Activated CD4-positive, alpha-beta T cell treated with anti-CD3 and anti-CD28 coated beads, Interleukin-2, amount 50 U/mL, for 48 hours (primary cell): ENCODE measurements at regions not wholly inside any gene's neighbourhood (a gene's known extent, or its start where the extent isn't known, plus 50 kb on each side); places are given as distances from the start of the nearest gene placed in this dataset.

ENCODE experiments used
- DNase-seq, 2 experiments: peaks; one replicate each; pipeline ENCODE4 v3.0.0-alpha.2; 2020

- no peak for DNase-seq
Measured at GRCh38 chr10:36195364-36195763, 553.3 kb upstream of the FZD8 start.

GRCh38 chr10:36194276-36194675, 552.2 kb upstream of the FZD8 start:
- no peak for DNase-seq

- DNase-seq, result no peak
Measured at GRCh38 chr10:36191009-36191408, 548.9 kb upstream of the FZD8 start.

DNA sequence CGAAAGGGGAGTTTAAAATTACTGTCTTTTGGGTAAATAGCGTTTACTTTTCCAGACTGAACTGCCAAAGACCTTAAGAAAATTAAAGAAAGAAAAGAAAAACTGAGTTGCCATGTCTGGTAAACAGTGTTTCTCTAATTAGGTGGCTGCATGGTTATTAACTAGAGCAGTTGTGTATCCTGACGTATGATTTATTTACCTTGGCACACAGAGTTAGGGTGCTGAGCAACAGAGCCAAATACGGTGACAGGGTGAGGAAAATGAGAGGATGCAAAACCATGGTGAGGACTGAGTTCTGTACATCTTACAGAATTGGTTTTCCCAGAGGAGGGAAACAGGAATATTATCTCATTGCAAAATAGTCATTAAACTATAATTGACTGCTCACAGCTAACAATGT, 546.4 kb upstream of the FZD8 start:
- DNase-seq, result no peak

DNA sequence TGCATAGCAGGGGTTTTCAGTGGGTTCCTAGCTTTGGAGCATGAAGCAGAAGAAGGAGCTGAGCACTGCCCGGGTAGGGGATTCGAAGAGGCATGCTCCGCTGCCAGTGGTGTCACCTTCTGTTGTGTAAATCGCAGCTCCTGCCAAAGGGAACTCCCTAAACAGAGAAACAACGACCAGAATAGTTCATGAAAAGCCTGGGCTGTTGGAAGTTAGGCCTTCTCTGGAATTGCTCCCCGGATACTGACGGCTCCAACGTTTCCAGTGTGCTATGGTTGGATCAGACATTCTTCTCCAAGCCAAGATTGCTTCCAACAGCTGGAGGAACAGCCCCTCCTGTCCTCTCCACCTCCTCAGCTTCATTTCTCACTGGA, 546.0 kb upstream of the FZD8 start:
- DNase-seq, result no peak

DNA sequence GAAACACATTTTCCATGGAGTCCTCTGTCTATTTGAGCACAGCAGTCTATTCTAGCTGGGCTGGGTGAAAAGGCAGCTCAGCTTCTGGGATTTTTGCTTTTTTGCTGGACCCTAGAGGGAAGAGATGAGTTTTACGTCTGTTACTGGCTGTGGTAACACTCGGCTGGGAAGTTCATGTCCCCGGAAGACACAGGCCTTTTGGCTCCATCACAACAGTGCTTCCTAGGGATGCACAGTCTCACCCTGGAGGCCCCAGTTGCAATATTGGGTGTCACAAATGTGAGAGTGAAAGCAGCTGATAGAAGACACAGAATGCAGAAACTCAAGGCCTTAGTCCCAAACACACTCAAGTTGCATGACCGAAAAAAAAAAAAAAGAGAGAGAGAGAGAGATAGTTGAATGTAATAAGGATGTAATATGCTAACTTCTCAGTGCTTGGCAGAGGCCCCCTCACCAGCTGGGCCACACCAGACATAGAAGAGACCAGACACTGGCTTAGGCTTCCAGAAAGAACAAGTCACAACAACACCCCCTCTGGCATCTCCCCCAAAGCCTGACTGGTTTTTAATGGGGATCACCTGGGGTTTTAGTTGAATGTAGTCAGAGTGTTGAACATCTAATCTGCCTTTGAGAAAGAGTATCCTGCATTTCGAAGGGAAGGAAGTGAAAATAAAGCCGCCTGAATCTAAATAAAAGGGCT, 545.4 kb upstream of the FZD8 start:
- no peak for DNase-seq

- no peak for DNase-seq
Measured at GRCh38 chr10:36185097-36185496, 543.0 kb upstream of the FZD8 start.

- no peak for DNase-seq
Measured at GRCh38 chr10:36183726-36184125, 541.6 kb upstream of the FZD8 start.

DNA sequence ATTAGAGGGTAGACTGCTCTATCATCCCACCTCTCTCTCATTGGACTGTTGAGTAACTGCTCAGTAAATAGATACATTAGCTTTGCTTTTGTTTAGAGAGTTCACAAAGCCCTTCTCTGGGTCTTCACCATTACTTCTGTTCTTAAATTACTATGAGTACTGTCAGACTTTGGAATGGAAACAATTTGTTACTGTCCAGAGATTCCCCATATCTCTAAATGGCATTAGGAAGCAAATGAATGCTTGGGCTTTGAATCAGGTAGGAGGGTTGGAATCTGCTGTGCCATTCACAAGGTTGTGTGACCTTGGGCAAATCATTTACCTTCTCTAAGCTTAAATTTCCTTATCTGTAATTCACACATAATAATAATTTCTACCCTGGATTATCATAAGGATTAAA, 541.0 kb upstream of the FZD8 start:
- no peak for DNase-seq

GRCh38 chr10:36182606-36183005, 540.5 kb upstream of the FZD8 start:
- DNase-seq, result no peak

DNA sequence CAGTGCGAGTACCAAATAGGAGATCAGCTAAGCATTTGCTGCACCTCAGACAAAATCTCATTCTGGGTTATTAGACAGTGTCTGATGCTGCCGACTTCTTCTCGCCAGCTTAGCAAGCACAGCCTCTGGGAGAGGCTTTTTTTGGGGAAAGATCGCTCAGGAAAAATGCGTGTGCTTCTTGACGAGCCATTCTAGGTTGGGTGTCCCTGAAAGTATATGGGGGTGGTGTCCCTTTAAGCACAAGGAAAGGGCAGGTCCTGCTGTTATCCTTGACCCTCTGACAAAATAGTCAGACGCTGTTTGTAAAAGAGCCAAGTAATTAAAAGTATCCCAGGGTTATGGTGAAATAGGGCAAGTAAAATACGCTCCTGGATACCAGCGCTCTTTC, 540.1 kb upstream of the FZD8 start:
- DNase-seq, result no peak

- DNase-seq, result no peak
Measured at GRCh38 chr10:36181426-36182178, 539.5 kb upstream of the FZD8 start.

DNA sequence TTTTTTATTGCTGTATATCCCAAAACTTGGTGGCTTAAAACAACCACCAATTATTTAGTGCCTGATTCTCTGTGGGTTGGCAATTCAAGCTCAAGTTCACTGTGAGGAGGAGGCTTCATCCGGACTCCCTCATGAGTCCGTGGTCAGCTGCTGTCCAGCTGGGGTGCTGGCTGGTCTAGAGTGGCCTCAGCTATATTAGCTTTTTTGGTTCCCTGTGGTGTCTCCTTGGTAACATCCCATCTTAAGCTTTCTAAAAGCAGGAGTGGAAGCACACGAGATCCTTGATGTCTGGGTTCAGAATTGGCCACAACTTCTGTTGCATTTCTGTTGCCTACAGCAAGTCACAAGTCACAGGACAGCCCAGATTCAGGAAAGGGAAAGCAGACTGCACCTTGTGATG, 536.5 kb upstream of the FZD8 start:
- DNase-seq, result no peak

DNA sequence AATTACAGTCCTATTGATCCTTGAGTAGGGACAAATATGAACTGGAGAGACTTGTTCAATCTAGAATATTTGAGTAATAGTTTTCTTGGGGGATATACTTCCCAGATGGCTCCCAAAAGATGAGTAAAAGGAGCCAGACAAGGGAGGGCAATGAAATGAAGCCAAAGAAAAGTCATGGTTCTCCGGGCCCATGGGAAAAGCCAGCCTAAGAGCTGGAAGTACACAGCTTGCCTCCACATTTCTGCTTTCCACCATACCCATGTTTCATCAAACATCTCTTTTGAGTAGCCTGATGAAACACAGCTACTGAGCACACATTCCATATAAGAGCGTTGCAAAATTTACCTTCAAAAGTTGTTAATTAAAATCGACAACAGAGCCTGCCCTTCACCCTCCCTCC, 535.0 kb upstream of the FZD8 start:
- no peak for DNase-seq

- DNase-seq, result no peak
Measured at GRCh38 chr10:36175954-36176353, 533.9 kb upstream of the FZD8 start.

GRCh38 chr10:36173364-36173763, 531.3 kb upstream of the FZD8 start:
- DNase-seq, result no peak

- DNase-seq, result no peak
Measured at GRCh38 chr10:36171953-36172940, 530.2 kb upstream of the FZD8 start.

DNA sequence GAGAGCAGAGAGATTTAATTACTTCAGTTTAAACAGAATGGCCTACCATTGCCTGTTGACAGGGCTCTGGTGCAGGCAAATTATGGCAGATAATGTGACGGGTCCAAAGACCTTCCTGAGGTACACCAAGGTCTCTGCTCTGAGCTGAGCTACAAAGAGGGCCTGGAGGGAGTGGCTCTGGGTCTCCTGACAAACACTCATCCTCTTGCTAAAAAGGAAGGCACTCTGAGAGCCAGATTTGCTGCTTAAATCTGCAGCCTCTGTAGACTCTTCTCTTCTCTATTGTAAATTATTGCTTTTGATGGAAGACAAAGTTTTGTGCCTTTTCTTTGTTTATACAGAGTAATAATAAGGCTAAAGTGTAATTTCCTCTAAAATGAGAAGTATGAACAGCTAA, 529.5 kb upstream of the FZD8 start:
- no peak for DNase-seq

DNA sequence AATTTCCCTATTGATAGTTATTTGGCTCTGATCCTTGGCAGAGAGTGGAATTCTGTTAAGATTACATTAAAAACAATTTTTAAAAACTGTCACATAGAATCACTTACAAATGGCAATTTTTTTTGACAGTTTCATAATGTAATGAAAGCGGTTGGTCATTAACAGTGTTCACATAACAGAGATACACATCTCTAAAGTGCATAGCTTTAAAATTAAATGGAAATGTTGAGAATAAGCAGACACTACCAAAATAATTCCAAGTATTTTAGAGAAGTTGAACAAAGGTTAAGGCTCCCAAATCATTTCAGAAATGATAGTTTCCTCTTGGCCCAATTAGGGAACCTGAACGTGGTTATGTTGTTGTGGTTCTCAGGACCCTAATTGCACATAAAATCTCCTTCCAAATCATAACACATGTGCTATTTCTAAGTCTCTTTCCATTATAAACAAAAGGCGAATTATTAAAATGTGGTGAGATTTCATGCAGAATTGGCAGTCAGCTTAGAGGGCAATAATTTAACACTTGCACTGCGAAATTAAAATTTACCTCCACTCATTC, 528.9 kb upstream of the FZD8 start:
- DNase-seq, result no peak

DNA sequence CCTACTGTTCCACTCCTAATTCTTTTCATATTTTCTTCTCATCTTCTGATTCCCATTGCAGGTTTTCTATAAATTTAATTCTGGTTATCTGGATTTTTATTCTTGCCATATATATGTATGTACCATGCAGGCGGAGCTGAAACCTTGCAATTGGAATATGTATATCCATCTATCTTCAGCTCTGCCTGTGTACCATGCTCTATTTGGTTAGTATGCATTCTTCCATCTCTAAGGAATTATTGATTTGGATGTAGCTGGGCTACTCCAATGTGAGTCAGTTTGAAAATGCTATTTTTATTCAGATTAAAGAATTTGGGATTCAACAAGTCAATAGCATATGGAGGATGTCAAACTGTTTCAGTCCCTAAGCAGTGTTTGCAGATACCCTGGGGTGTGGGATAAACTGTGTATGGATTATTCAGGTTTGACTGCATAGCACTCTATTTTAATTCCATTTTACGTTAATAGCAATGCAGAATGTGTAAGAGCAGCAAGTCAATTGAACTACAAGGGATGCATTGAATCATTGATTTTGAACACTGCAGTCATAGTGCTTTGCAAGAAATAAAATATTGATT, 528.1 kb upstream of the FZD8 start:
- DNase-seq, result no peak

DNA sequence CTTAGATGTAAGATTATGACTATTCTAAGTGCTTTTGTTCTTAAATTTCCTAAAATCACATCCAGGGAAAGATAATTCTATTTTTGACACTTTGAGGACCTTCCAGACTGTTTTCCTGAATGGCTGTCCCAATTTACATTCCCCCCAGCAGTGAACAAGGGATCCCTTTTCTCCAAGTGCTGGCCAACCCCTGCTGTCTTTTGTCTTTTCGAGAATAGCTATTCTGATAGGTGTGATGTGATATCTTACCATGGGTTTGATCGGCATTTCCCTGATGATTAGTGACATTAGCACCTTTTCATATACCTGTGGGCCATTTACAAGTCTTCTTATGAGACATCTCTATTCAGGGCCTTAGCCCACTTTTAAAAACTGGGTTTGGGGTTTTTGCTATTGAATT, 526.7 kb upstream of the FZD8 start:
- no peak for DNase-seq

DNA sequence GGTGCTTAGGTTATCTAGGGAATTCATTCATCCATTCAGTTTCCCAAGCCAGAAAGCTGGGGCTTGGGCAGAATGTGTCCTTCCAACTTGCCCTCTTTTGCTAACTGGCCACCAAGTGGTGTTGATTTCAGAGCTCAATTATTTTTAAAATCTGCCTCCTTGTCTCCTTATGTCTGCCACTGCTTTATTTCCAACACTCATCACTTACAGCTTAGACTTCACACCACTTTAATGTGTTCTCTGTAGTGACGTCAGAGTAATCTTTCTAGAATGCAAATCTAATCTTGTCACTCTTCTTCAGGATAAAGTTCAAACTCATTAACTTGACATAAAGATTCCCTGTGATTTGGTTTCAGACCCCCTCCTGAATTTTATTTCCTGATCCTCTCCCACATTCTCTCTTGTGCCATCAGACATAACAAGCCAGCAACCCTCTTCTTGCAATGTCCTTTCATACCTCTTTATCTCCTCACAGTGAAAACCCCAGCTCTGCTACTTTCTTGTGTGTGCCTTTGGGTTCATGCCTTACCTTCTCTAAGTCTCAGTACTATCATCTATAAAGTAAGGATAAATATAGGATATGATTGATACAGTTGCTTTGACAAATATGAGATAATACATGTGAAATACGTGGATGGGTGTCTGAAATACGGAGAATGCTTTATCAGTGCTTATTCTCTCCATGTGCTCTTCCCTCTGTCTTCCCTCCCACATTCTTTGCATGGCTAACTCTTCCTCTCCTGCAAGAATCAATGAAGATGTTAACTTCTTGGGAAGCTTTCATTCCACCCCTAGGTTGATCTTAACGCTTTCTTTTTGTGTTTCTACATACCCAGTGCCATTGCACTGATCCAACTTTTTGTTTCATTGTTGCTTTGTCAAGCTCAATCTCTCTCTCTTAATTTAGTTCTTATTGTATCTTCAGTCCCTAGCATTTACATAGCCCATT, 522.7 kb upstream of the FZD8 start:
- no peak for DNase-seq
